HG02973 (cell line): ENCODE measurements at regions not wholly inside any gene's neighbourhood (a gene's known extent, or its start where the extent isn't known, plus 50 kb on each side); places are given as distances from the start of the nearest gene placed in this dataset.
A peak's percentile ranks its signal among the peaks of the same experiment; 100 is the strongest.
"Not testable (repeated sequence)": the region's sequence is repeated elsewhere in the genome, so short reads cannot be mapped to it uniquely, and the experiment has no call there.

ENCODE experiments used
- ATAC-seq: cut with Tn5 transposase; IDR thresholded peaks from one replicate; pipeline ENCODE4 v1.9.1; 2021; ENCODE audit warnings: moderate library complexity; ENCODE audit not compliant: unreplicated experiment

- no peak for ATAC-seq
Observed at GRCh38 chr16:58963479-58963878, 229.4 kb upstream of the GOT2 start.

- no peak for ATAC-seq
Observed at GRCh38 chr16:58962811-58963210, 228.7 kb upstream of the GOT2 start.

- no peak for ATAC-seq
Observed at GRCh38 chr16:58960484-58960883, 226.4 kb upstream of the GOT2 start.

GRCh38 chr16:58960034-58960433, 225.9 kb upstream of the GOT2 start:
- ATAC-seq: no peak

GRCh38 chr16:58958749-58959148, 224.6 kb upstream of the GOT2 start:
- no peak for ATAC-seq

GRCh38 chr16:58948244-58948643, 214.1 kb upstream of the GOT2 start:
- ATAC-seq: no peak

GRCh38 chr16:58940609-58941008, 206.5 kb upstream of the GOT2 start:
- no peak for ATAC-seq

- no peak for ATAC-seq
Observed at GRCh38 chr16:58938811-58939210, 204.7 kb upstream of the GOT2 start.

- ATAC-seq: no peak
Observed at GRCh38 chr16:58937661-58938060, 203.5 kb upstream of the GOT2 start.

GRCh38 chr16:58933186-58933585, 199.1 kb upstream of the GOT2 start:
- no peak for ATAC-seq

- ATAC-seq: no peak
Observed at GRCh38 chr16:58931436-58931835, 197.3 kb upstream of the GOT2 start.

- ATAC-seq: no peak
Observed at GRCh38 chr16:58923094-58923493, 189.0 kb upstream of the GOT2 start.

GRCh38 chr16:58913456-58913855, 179.3 kb upstream of the GOT2 start:
- ATAC-seq: no peak

GRCh38 chr16:58912571-58912970, 178.5 kb upstream of the GOT2 start:
- ATAC-seq: no peak

GRCh38 chr16:58906981-58907715, 173.0 kb upstream of the GOT2 start:
- ATAC-seq: no peak

GRCh38 chr16:58904291-58904690, 170.2 kb upstream of the GOT2 start:
- ATAC-seq: no peak

- no peak for ATAC-seq
Observed at GRCh38 chr16:58889516-58889915, 155.4 kb upstream of the GOT2 start.

- ATAC-seq: peak; percentile 52
Observed at GRCh38 chr16:58885528-58886170, 151.5 kb upstream of the GOT2 start.

- ATAC-seq: no peak
Observed at GRCh38 chr16:58884141-58884540, 150.0 kb upstream of the GOT2 start.

- ATAC-seq: no peak
Observed at GRCh38 chr16:58883131-58883530, 149.0 kb upstream of the GOT2 start.

- ATAC-seq: peak; percentile 96
Observed at GRCh38 chr16:58882292-58882691, 148.2 kb upstream of the GOT2 start.

GRCh38 chr16:58878641-58879040, 144.5 kb upstream of the GOT2 start:
- ATAC-seq: not testable (repeated sequence)

GRCh38 chr16:58866935-58867334, 132.8 kb upstream of the GOT2 start:
- ATAC-seq: no peak
